Renal cortex interstitium (tissue), 11 donors: ENCODE measurements at regions not wholly inside any gene's neighbourhood (a gene's known extent, or its start where the extent isn't known, plus 50 kb on each side); places are given as distances from the start of the nearest gene placed in this dataset.
"Not testable (repeated sequence)": the region's sequence is repeated elsewhere in the genome, so short reads cannot be mapped to it uniquely, and the experiment has no call there.

Source experiments
- DNase-seq, 11 donors: peaks; one replicate each; pipeline ENCODE4 v3.0.0-alpha.2; 2013; ENCODE audit warnings: low read depth in 9 of 11, low spot score in 4 of 11; ENCODE audit errors: extremely low read depth in 1 of 11

- no peak for DNase-seq
Observed at GRCh38 chr12:94864987-94865386, 138.5 kb downstream of the NDUFA12 start.

DNA sequence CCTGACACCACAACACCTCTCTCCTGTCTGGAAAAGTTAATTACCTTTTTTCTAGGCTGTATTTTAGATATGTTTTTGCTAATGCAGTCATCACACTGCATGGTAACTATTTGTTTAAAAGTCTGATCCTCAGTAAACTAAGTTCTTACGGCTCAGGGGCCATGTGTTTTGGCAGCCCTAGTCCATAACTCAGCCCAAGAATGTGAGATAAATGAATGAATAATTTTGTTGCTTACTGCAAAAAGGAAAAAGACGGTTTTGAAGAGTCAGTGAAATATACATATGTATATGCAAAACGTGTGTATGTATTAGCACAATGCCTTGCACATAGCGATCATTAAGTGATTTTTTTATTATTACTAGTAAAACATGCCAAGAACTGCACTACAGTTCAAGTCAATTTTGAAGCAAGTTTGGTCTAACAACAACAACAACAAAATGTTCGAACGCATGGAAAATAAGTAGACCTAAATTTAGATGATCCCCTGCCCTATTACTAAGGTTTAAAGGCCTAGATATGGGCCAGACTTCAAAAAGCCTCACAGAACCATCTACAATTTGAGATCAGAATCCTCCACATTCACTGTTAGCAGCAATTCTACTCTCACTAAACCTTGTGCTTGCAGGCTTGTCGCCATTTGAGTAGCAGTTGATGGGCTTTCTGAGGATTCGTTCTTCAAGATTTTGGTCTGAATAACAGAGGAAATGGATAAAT lies 140.0 kb downstream of the NDUFA12 start:
- DNase-seq, result no peak

DNA sequence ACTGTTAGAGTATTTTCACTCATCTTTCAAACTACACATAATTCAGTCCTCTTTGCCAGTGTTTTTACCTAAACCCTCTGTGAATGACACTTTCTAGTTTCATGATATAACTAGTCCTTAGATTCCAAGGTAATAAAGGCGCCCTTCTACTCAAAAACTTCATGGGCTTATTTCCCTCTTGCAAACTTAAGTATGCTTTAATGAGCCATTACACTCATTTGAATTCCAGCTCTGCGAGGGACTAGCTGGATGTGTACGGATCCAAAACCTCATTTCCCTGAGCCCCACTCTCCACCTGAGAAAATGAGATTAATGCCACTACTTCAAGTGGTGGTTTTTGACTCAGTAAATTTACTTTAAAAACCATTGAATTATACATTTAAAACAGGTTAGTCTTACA lies 141.1 kb downstream of the NDUFA12 start:
- no peak for DNase-seq

- DNase-seq, result no peak
Observed at GRCh38 chr12:94856324-94856723, 147.2 kb downstream of the NDUFA12 start.

GRCh38 chr12:94855853-94856252 lies 147.6 kb downstream of the NDUFA12 start:
- no peak for DNase-seq

- DNase-seq, result no peak
Observed at GRCh38 chr12:94851396-94852028, 152.0 kb downstream of the NDUFA12 start.

- no peak for DNase-seq
Observed at GRCh38 chr12:94849411-94849976, 154.0 kb downstream of the NDUFA12 start.

DNA sequence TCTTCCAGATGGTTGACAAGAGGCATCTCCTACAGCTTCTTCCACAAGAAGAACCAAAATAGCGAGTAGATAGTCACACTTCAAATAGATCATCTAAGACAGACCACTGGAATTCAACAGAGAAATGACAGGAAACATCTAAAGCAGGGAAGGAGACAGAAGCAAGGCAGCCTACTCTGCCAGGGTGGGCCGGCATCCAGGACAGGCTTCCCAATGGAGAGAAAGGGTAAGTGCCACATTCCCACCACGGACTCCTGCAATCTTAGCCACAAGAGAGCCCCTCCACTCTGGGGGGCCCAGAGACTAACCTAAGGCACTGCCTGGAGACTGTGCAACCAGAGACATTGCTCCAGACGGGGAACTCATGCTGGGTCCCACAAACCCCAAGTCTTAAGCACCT lies 154.5 kb downstream of the NDUFA12 start:
- no peak for DNase-seq

GRCh38 chr12:94845110-94845509 lies 158.4 kb downstream of the NDUFA12 start:
- DNase-seq, result no peak

GRCh38 chr12:94844452-94844851 lies 159.0 kb downstream of the NDUFA12 start:
- DNase-seq, result no peak

DNA sequence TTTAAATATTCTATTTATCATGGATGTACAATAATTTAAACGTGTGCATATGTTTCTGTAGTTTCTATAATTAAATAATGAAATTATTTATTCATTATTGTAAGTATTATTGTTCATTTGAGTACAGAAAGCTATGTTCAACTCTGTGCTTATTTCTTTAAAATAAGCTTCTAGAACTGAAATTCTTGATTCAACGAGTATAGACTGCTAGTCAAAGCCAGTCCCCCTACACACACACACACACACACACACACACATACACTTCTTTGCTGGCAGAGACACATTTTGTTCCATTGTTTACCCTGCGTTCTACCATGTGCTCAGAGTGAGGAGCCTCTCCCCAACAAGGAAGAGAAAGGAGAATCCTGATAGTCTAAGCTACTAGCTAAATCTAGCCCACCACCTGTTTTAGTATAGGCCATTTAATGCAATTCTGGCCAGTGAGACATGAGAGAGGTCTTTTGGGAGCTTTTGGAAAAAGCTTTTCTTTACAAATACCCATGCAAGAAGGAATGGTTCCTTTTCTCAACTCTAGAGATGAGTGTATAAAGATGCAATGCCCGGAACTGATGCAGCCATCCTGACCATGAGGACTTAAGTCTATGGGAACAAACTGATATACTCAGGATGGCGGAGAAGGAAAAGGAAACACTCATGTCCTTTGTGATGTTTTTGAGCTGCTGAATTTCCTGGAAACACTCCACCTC lies 161.4 kb downstream of the NDUFA12 start:
- DNase-seq, result no peak

DNA sequence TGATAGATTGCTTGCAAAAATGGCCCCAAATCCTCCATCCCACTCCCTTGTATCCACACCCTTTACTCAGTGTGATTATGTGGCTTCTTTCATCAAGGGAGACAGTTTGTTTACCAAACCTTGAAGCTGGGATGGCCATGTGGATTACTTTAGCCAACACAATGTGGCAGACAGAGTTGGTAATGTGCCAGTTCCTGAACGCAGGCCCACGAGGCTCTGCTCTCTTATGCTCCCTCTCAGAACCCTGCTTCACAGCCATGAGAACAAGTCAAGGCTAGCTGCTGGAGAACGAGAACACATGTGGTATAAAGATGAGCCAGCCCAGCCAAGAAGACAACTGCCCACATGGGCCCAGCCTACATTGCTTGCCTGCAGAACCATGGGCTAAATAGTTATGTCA lies 162.3 kb downstream of the NDUFA12 start:
- no peak for DNase-seq

GRCh38 chr12:94839347-94839746 lies 164.2 kb downstream of the NDUFA12 start:
- no peak for DNase-seq

DNA sequence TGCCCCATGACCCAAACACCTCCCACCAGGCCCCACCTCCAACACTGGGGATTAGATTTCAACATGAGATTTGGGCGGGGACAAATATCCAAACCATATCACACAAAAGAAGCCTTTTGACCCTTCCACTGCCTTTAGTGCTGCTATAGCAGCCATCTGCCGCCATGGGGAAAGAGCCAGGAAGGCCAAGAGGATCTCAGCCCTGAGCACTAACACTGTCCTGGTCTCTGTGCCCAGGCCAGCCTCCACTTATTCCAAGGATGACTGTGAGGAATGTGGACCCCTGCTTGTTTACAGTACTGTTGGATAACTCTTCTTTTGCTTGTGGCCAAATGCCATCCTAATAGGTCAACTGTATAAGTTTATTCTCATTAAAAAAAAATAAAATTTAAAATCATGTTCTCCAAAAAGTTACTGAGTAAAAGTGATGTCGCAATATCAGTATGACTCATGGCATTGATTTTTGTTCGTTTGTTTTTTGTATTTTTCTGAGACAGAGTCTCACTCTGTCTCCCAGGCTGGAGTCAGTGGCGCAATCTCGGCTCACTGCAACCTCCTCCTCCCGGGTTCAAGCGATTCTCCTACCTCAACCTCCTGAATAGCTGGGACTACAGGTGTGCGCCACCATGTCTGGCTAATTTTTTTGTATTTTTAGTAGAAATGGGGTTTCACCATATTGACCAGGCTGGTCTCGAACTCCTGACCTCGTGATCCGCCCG lies 166.4 kb downstream of the NDUFA12 start:
- not testable (repeated sequence) for DNase-seq

DNA sequence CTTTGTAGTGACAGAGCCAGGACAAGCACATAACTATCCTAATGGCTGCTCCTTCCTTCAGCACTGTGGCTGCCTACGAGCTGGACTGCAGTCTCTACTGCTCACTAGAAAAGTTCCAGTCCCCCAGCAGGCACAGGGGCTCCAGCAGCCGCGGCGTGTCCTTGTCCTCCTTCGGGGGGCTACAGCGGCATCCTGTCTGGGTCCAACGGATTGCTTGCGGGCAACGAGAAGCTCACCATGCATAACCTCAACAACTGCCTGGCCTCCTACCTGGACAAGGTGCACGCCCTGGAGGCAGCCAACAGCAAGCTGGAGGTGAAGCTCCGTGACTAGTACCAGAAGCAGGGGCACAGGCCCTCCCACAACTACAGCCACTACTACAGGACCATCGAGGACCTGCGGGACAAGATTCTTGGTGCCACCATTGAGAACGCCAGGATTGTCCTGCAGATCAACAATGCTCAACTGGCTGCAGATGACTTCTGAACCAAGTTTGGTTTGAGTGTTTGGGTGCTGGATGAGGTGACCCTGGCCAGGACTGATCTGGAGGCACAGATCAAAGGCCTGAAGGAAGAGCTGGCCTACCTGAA lies 169.4 kb downstream of the NDUFA12 start:
- no peak for DNase-seq

DNA sequence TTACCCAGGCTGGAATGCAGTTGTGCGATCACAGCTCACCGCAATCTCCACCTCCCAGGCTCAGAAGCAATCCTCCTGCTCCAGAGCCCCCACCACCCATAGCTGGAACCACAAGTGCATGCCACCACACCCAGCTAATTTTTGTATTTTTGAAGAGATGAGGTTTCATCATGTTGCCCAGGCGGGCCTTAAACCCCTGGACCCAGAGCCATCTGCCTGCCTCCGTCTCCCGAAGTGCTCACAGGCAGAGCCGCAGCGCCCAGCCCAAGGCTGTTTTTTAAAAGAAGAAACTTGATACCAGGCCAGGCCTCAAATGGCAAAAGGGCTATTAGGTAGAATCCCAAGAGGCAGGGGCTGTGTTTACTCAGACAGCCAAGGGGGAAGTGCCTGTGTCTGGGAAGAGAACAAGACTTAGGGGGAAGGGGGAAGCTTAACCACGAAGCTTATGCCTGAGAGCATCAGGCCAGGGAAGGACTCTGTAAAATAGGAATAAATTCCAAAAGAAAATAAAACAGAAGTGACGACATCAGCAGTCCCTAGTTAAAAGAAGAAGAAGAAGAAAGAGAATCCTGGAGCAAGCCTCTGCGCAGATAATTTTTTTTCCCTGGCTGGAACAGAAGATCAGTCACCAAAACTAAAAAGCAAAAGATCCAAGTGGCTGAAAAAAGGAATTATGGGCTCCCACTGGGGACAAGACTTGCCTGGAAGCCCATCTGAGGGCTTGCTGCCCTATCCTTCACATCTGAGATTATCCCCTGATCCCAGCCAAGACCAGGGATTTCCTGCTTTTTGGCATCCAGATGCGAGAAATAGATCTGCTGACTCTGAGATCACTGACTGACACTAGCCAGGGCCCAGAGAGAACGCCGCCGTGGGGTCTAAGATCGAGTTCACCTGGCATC lies 170.5 kb downstream of the NDUFA12 start:
- DNase-seq, result peak in 5 of 11 donors; percentile 15 to 35 (median 20)

GRCh38 chr12:94832105-94832504 lies 171.4 kb downstream of the NDUFA12 start:
- no peak for DNase-seq
